ENCODE measurements at regions not wholly inside any gene's neighbourhood (a gene's known extent, or its start where the extent isn't known, plus 50 kb on each side); places are given as distances from the start of the nearest gene placed in this dataset.
"Not testable (repeated sequence)": the region's sequence is repeated elsewhere in the genome, so short reads cannot be mapped to it uniquely, and the experiment has no call there.

- Histone ChIP-seq H3K9me3 (no peaks in the 10 kb centered on the region), H3K4me1 (no peaks in the 10 kb centered on the region), H3K36me3 (no peaks in the 10 kb centered on the region), H3K4me3 (no peak overlapping the region), H3K27me3 (no peaks in the 10 kb centered on the region), H3K27ac (no peak overlapping the region)
- 94 to 95% methylated on average over 1 of the region's 1 CpG for WGBS, 2 donors
- TF ChIP-seq CTCF (IDR thresholded peaks at IDR 0.05) (no peak), POLR2A (IDR thresholded peaks at IDR 0.05) (no peak), EP300 (IDR thresholded peaks at IDR 0.05) (no peak)
- no peak for DNase-seq (ENCODE audit: low spot score in 2 of 2)
These were observed 257.2 kb upstream of the FOXN3 start for GRCh38 chr14:89674240-89674639.

- TF ChIP-seq EP300 (IDR thresholded peaks at IDR 0.05) (no peak), CTCF (IDR thresholded peaks at IDR 0.05) (no peak), POLR2A (IDR thresholded peaks at IDR 0.05) (no peak)
- no peak overlapping the region for H3K27ac ChIP-seq
- no peak for DNase-seq (ENCODE audit: low spot score in 2 of 2)
- H3K4me1 ChIP-seq: no peaks in the 10 kb centered on the region
- 83 to 94% methylated on average over 6 of the region's 6 CpGs for WGBS, 2 donors
- no peak overlapping the region for H3K4me3 ChIP-seq
- no peaks in the 10 kb centered on the region for H3K27me3 ChIP-seq
- no peaks in the 10 kb centered on the region for H3K9me3 ChIP-seq
- no peaks in the 10 kb centered on the region for H3K36me3 ChIP-seq
These were observed 256.6 kb upstream of the FOXN3 start for GRCh38 chr14:89673512-89674225.

GRCh38 chr14:89672636-89673511 is 255.8 kb upstream of the FOXN3 start:
- DNase-seq (ENCODE audit: low spot score in 2 of 2): peak in 1 of 2 donors; percentile 25
- Histone ChIP-seq H3K36me3 (no peaks in the 10 kb centered on the region), H3K27ac (peak overlapping the region in 1 of 4 donors; percentile 12), H3K4me1 (no peaks in the 10 kb centered on the region), H3K27me3 (no peaks in the 10 kb centered on the region), H3K9me3 (no peaks in the 10 kb centered on the region), H3K4me3 (no peak overlapping the region)
- TF ChIP-seq EP300 (IDR thresholded peaks at IDR 0.05) (no peak), POLR2A (IDR thresholded peaks at IDR 0.05) (no peak), CTCF (IDR thresholded peaks at IDR 0.05) (no peak)
- 81 to 82% methylated on average over 17 of the region's 17 CpGs for WGBS, 2 donors

GRCh38 chr14:89669193-89669592 is 252.2 kb upstream of the FOXN3 start:
- no peaks in the 10 kb centered on the region for H3K9me3 ChIP-seq
- no peak overlapping the region for H3K4me3 ChIP-seq
- WGBS, 2 donors: 79 to 87% methylated on average over 11 of the region's 11 CpGs
- H3K27ac ChIP-seq: no peak overlapping the region
- no peaks in the 10 kb centered on the region for H3K27me3 ChIP-seq
- no peaks in the 10 kb centered on the region for H3K36me3 ChIP-seq
- no peak for DNase-seq (ENCODE audit: low spot score in 2 of 2)
- TF ChIP-seq CTCF (IDR thresholded peaks at IDR 0.05) (no peak), POLR2A (IDR thresholded peaks at IDR 0.05) (no peak), EP300 (IDR thresholded peaks at IDR 0.05) (no peak)
- H3K4me1 ChIP-seq: no peaks in the 10 kb centered on the region

GRCh38 chr14:89667983-89668382 is 250.9 kb upstream of the FOXN3 start:
- no peaks in the 10 kb centered on the region for H3K36me3 ChIP-seq
- no peak for TF ChIP-seq CTCF (IDR thresholded peaks at IDR 0.05)
- TF ChIP-seq POLR2A (IDR thresholded peaks at IDR 0.05): no peak
- no peak for TF ChIP-seq EP300 (IDR thresholded peaks at IDR 0.05)
- no peaks in the 10 kb centered on the region for H3K4me1 ChIP-seq
- H3K27me3 ChIP-seq: no peaks in the 10 kb centered on the region
- H3K4me3 ChIP-seq: no peak overlapping the region
- WGBS, 2 donors: 38 to 39% methylated on average over 7 of the region's 7 CpGs
- no peak for DNase-seq (ENCODE audit: low spot score in 2 of 2)
- no peaks in the 10 kb centered on the region for H3K9me3 ChIP-seq
- H3K27ac ChIP-seq: no peak overlapping the region

- not testable (repeated sequence) for DNase-seq (ENCODE audit: low spot score in 2 of 2); H3K4me1 ChIP-seq; H3K27ac ChIP-seq; H3K27me3 ChIP-seq; H3K36me3 ChIP-seq; H3K4me3 ChIP-seq; H3K9me3 ChIP-seq
- 89 to 92% methylated on average over 4 to 7 of the region's 7 CpGs for WGBS, 2 donors
These were observed 248.5 kb upstream of the FOXN3 start for GRCh38 chr14:89665300-89666081.

All from tibial nerve (tissue), 4 donors.